K562 (cell line): ENCODE measurements at regions not wholly inside any gene's neighbourhood (a gene's known extent, or its start where the extent isn't known, plus 50 kb on each side); places are given as distances from the start of the nearest gene placed in this dataset.

Experiments
- CHD4 ChIP-seq: fragments of 200-600 bp; sonication (generic); IDR thresholded peaks from 3 replicates; pipeline ENCODE4 v1.6.1; 2012; ENCODE audit warnings: low read depth, mild to moderate bottlenecking, mixed read lengths, low read length, inconsistent platforms; ENCODE audit not compliant: insufficient read depth, insufficient replicate concordance, poor library complexity, severe bottlenecking
- HDAC3 ChIP-seq: fragments of 450-650 bp; IDR thresholded peaks from 2 replicates; pipeline ENCODE4 v1.6.1; 2018; ENCODE audit warnings: borderline replicate concordance, mild to moderate bottlenecking, moderate library complexity; ENCODE audit not compliant: partially characterized antibody
- HINFP ChIP-seq: fragments of 450-650 bp; conservative IDR thresholded peaks from 2 replicates; pipeline ENCODE4 v1.6.1; 2016; ENCODE audit warnings: missing genetic modification characterization, low read depth, mild to moderate bottlenecking, control low read depth, missing compliant biosample characterization
- MXD1 ChIP-seq: fragments of 250-450 bp; sonication (Bioruptor Pico); IDR thresholded peaks from 2 replicates; pipeline ENCODE4 v1.8.0; 2021; ENCODE audit warnings: borderline replicate concordance, mild to moderate bottlenecking, moderate library complexity; ENCODE audit not compliant: poor library complexity, severe bottlenecking
- NCOR1 ChIP-seq: fragments of 450-650 bp; IDR thresholded peaks from 2 replicates; pipeline ENCODE4 v1.6.1; 2016; ENCODE audit warnings: mild to moderate bottlenecking, moderate library complexity
- PHF8 ChIP-seq: fragments of 200-600 bp; sonication (generic); IDR thresholded peaks from 2 replicates; pipeline ENCODE4 v1.6.1; 2012; ENCODE audit warnings: mixed run types, mild to moderate bottlenecking, inconsistent platforms, low read length, moderate library complexity, borderline replicate concordance
- SIN3A ChIP-seq, 2 experiments: fragments of 150-350 bp in 1 of 2; IDR thresholded peaks; 2 replicates each; pipeline ENCODE4 v1.6.1; 2011 to 2016; ENCODE audit warnings: borderline replicate concordance in 2 of 2, low read depth in 2 of 2, low read length in 2 of 2, mild to moderate bottlenecking in 2 of 2, moderate library complexity in 2 of 2; ENCODE audit not compliant: control insufficient read depth in 1 of 2
- ZFX ChIP-seq: sonication (generic); formaldehyde crosslinking; IDR thresholded peaks from 2 replicates; pipeline ENCODE4 v1.8.0; 2022; ENCODE audit warnings: mild to moderate bottlenecking, missing genetic modification reagents, moderate library complexity
- ZNF274 ChIP-seq: IDR thresholded peaks from 2 replicates; pipeline ENCODE4 v1.6.1; 2011; ENCODE audit warnings: low read depth, mild to moderate bottlenecking, low read length, moderate library complexity, borderline replicate concordance
- ZNF76 ChIP-seq: fragments of 250-450 bp; sonication (Bioruptor Pico); IDR thresholded peaks from 2 replicates; pipeline ENCODE4 v1.4.0; 2020; ENCODE audit warnings: mild to moderate bottlenecking, moderate library complexity, borderline replicate concordance
- TF ChIP-seq, protein P1 (sequence below): fragments of 450-650 bp; IDR thresholded peaks from 2 replicates; pipeline ENCODE4 v1.6.1; 2016; ENCODE audit warnings: antibody characterized with exemption

- TF ChIP-seq CHD4 (no peak), SIN3A (IDR thresholded peaks at IDR 0.05; ENCODE audit: borderline replicate concordance in 2 of 2, control insufficient read depth in 1 of 2, low read depth in 2 of 2, low read length in 2 of 2) (no peak), ZNF274 (no peak), ZNF76 (no peak), HINFP (tag) (no peak), HDAC3 (no peak), NCOR1 (no peak), PHF8 (no peak), MXD1 (CRISPR knock-in tag) (no peak), ZFX (CRISPR knock-in tag) (no peak)
- TF ChIP-seq, protein P1, sequence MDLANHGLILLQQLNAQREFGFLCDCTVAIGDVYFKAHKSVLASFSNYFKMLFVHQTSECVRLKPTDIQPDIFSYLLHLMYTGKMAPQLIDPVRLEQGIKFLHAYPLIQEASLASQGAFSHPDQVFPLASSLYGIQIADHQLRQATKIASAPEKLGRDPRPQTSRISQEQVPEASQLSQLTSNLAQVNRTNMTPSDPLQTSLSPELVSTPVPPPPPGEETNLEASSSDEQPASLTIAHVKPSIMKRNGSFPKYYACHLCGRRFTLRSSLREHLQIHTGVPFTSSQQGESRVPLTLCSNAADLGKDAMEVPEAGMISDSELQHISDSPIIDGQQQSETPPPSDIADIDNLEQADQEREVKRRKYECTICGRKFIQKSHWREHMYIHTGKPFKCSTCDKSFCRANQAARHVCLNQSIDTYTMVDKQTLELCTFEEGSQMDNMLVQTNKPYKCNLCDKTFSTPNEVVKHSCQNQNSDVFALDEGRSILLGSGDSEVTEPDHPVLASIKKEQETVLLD: no peak
Measured at GRCh38 chr10:61115897-61116296, 171.9 kb upstream of the RHOBTB1 start (continued).
